Hepatocyte (in vitro differentiated cells): ENCODE measurements at regions not wholly inside any gene's neighbourhood (a gene's known extent, or its start where the extent isn't known, plus 50 kb on each side); places are given as distances from the start of the nearest gene placed in this dataset.
"Not testable (repeated sequence)": the region's sequence is repeated elsewhere in the genome, so short reads cannot be mapped to it uniquely, and the experiment has no call there.

Experiments used
- DNase-seq: peaks from one replicate; pipeline ENCODE4 v3.0.0-alpha.2; 2016; ENCODE audit warnings: low spot score
- H2AFZ ChIP-seq: fragments of 200-600 bp; sonication (generic); 2 replicates; pipeline ENCODE4 v1.6.0; 2016; ENCODE audit warnings: antibody characterized with exemption, mild to moderate bottlenecking
- H3K27ac ChIP-seq: fragments of 200-600 bp; sonication (generic); 2 replicates; pipeline ENCODE4 v1.5.1; 2016; ENCODE audit warnings: mild to moderate bottlenecking
- H3K27me3 ChIP-seq: fragments of 200-600 bp; sonication (generic); 2 replicates; pipeline ENCODE4 v1.6.1; 2016
- H3K36me3 ChIP-seq: fragments of 200-600 bp; sonication (generic); replicated peaks from 2 replicates; pipeline ENCODE4 v1.5.1; 2016; ENCODE audit warnings: low read depth; ENCODE audit not compliant: insufficient read depth
- H3K4me1 ChIP-seq: fragments of 200-600 bp; sonication (generic); 2 replicates; pipeline ENCODE4 v1.5.1; 2016; ENCODE audit warnings: mild to moderate bottlenecking, moderate library complexity; ENCODE audit not compliant: insufficient read depth
- H3K4me2 ChIP-seq: fragments of 200-600 bp; sonication (generic); 2 replicates; pipeline ENCODE4 v1.6.0; 2016
- H3K4me3 ChIP-seq: fragments of 200-600 bp; sonication (generic); 2 replicates; pipeline ENCODE4 v1.5.1; 2016; ENCODE audit warnings: mild to moderate bottlenecking
- H3K79me2 ChIP-seq: fragments of 200-600 bp; sonication (generic); 2 replicates; pipeline ENCODE4 v1.6.0; 2017; ENCODE audit warnings: mild to moderate bottlenecking
- H3K9me2 ChIP-seq: fragments of 200-600 bp; sonication (generic); replicated peaks from 2 replicates; pipeline ENCODE4 v1.6.0; 2017; ENCODE audit warnings: mild to moderate bottlenecking; ENCODE audit not compliant: insufficient read depth
- H3K9me3 ChIP-seq: fragments of 200-600 bp; sonication (generic); 2 replicates; pipeline ENCODE4 v1.5.1; 2016; ENCODE audit warnings: low read depth, mild to moderate bottlenecking
- H4K20me1 ChIP-seq: fragments of 200-600 bp; sonication (generic); 2 replicates; pipeline ENCODE4 v1.6.0; 2016; ENCODE audit warnings: mild to moderate bottlenecking; ENCODE audit not compliant: insufficient read depth, poor library complexity, severe bottlenecking
- CTCF ChIP-seq: fragments of 200-600 bp; sonication (generic); IDR thresholded peaks from 2 replicates; pipeline ENCODE4 v1.5.1; 2016; ENCODE audit warnings: antibody characterized with exemption, mild to moderate bottlenecking; ENCODE audit not compliant: poor library complexity
- EZH2 ChIP-seq: fragments of 200-600 bp; sonication (generic); IDR thresholded peaks from 2 replicates; pipeline ENCODE4 v1.6.1; 2016; ENCODE audit warnings: antibody characterized with exemption, mild to moderate bottlenecking, borderline replicate concordance
- EZH2phosphoT487 ChIP-seq: fragments of 200-600 bp; sonication (generic); IDR thresholded peaks from one replicate; pipeline ENCODE4 v1.6.1; 2018; ENCODE audit warnings: antibody characterized with exemption, mild to moderate bottlenecking, low read depth, moderate library complexity; ENCODE audit not compliant: unreplicated experiment, severe bottlenecking
- WGBS: methylation state at CpG from one replicate; pipeline ENCODE4 v1.1.6; 2016; ENCODE audit warnings: low lambda C conversion rate; ENCODE audit errors: missing lambda C conversion rate; 5-methylcytosine and 5-hydroxymethylcytosine counted together

DNA sequence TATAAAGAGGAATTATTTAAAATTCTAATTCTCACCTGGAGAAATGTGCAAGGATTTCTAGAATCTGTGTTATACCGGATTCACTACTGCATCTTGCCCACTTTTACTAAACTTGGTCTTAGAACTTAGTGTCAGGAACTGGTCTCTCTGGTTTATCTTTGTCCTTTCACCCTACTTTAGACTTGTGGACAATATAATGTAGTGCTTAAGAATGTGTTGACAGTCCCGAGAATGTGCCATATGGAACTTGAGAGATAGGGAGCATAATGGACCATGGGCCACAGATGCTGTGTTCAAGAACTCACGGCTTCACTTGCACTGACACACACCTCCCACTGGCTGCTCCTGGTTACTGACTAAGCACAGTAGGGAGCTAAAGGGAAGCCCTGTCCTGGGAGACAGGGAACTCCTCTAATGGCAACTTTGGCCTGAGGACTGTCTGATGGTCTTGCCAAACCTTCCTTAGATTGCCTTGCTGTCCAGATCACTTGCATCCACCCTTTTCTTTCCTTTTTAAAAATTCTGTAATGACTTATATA is 476.0 kb upstream of the CHD1 start:
- not testable (repeated sequence) for H3K27ac ChIP-seq
- WGBS: 55% methylated on average over 3 of the region's 3 CpGs

DNA sequence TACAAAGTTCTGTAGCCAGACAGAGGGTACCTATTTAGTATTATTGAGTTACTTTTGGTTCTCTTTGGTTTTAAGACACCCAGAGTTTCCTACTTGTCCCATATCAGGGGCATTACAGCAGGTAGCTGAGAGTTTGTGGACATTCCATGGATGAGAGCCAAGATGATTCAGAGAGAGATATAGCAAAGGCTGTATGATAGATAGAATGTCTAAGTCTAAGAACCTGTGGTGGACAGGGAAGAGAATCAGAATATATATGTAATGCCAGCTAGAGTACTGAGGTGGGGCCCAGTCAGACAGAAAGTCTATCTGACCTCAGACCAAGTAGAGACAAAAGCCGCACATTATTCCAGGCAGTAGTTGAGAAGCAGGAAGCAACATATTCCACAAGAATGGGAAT is 471.8 kb upstream of the CHD1 start:
- not testable (repeated sequence) for H3K4me1 ChIP-seq, H4K20me1 ChIP-seq, H3K9me2 ChIP-seq, H3K27ac ChIP-seq, H3K36me3 ChIP-seq, H3K4me3 ChIP-seq, H3K9me3 ChIP-seq, H3K4me2 ChIP-seq, H3K27me3 ChIP-seq, DNase-seq, H2AFZ ChIP-seq, H3K79me2 ChIP-seq
- WGBS: 100% methylated on average over 1 of the region's 1 CpG

More for the DNA sequence above, 476.0 kb upstream of the CHD1 start:
- H3K9me3 ChIP-seq, H3K4me2 ChIP-seq, H2AFZ ChIP-seq, H3K36me3 ChIP-seq, H3K9me2 ChIP-seq, H3K4me1 ChIP-seq, DNase-seq, H3K4me3 ChIP-seq, H3K79me2 ChIP-seq, H4K20me1 ChIP-seq, H3K27me3 ChIP-seq: not testable (repeated sequence)

- no peak for TF ChIP-seq EZH2phosphoT487
- TF ChIP-seq EZH2: no peak
- TF ChIP-seq CTCF: no peak
- Histone ChIP-seq H3K4me3 (no peak overlapping the region), H3K27ac (no peak overlapping the region), H3K4me1 (no peaks in the 10 kb centered on the region), H3K9me2 (no peaks in the 10 kb centered on the region), H3K36me3 (no peaks in the 10 kb centered on the region), H3K4me2 (no peak overlapping the region), H3K9me3 (no peaks in the 10 kb centered on the region), H3K27me3 (no peaks in the 10 kb centered on the region), H4K20me1 (no peaks in the 10 kb centered on the region), H2AFZ (no peak overlapping the region), H3K79me2 (no peaks in the 10 kb centered on the region)
- no peak for DNase-seq
Measured at GRCh38 chr5:99398976-99399375, 470.2 kb upstream of the CHD1 start.

GRCh38 chr5:99386406-99387077 is 457.7 kb upstream of the CHD1 start:
- Histone ChIP-seq H4K20me1 (no peaks in the 10 kb centered on the region), H3K4me1 (no peaks in the 10 kb centered on the region), H3K79me2 (no peaks in the 10 kb centered on the region), H3K27me3 (no peaks in the 10 kb centered on the region), H3K9me2 (no peaks in the 10 kb centered on the region), H3K9me3 (no peaks in the 10 kb centered on the region), H3K27ac (no peak overlapping the region), H3K4me3 (no peak overlapping the region), H3K4me2 (no peak overlapping the region), H2AFZ (no peak overlapping the region), H3K36me3 (no peaks in the 10 kb centered on the region)
- 38% methylated on average over 1 of the region's 1 CpG for WGBS
- no peak for DNase-seq
- TF ChIP-seq EZH2 (no peak), EZH2phosphoT487 (peak; percentile 98)

DNA sequence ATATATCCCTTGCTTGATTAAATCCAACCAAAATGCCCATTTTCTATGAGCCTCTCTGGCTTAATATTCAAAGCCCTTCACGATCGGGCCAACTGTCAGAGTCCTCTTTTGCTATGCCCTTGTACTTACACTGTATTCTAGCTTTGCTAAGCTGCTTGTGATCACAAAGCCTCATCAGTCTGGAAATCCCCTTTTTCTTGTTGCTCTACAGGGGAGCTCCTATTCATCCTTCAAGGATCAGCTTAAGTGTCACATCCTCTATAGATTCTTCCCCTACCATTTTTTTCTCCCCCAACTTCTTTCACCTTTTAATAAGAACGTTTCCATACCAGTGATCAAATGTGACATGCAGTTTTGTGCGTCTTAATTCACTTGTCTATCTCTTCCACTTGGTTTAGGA is 450.4 kb upstream of the CHD1 start:
- H3K9me3 ChIP-seq: no peaks in the 10 kb centered on the region
- no peaks in the 10 kb centered on the region for H3K27me3 ChIP-seq
- DNase-seq: no peak
- no peaks in the 10 kb centered on the region for H3K9me2 ChIP-seq
- no peaks in the 10 kb centered on the region for H3K4me1 ChIP-seq
- no peak overlapping the region for H2AFZ ChIP-seq
- 71% methylated on average over 4 of the region's 4 CpGs for WGBS
- no peaks in the 10 kb centered on the region for H4K20me1 ChIP-seq
- no peaks in the 10 kb centered on the region for H3K36me3 ChIP-seq
- no peaks in the 10 kb centered on the region for H3K79me2 ChIP-seq
- H3K4me3 ChIP-seq: no peak overlapping the region
- no peak overlapping the region for H3K4me2 ChIP-seq
- no peak overlapping the region for H3K27ac ChIP-seq
- TF ChIP-seq EZH2 (no peak), CTCF (no peak), EZH2phosphoT487 (no peak)
